H9 (cell line): ENCODE measurements at regions not wholly inside any gene's neighbourhood (a gene's known extent, or its start where the extent isn't known, plus 50 kb on each side); places are given as distances from the start of the nearest gene placed in this dataset.

Experiments used
- DNase-seq: peaks from one replicate; pipeline ENCODE4 v3.0.0-alpha.2; 2017
- H2AFZ ChIP-seq: one replicate; pipeline ENCODE4 v1.6.1; 2013; ENCODE audit warnings: mild to moderate bottlenecking, low read length, control low read depth, moderate library complexity
- H2AK5ac ChIP-seq: 2 replicates; pipeline ENCODE4 v1.6.1; 2013; ENCODE audit warnings: low read length, control low read depth, mixed read lengths; ENCODE audit not compliant: insufficient read length
- H2BK120ac ChIP-seq: one replicate; pipeline ENCODE4 v1.6.1; 2013; ENCODE audit warnings: low read depth, mild to moderate bottlenecking, low read length, control low read depth, inconsistent platforms; ENCODE audit not compliant: poor library complexity, severe bottlenecking
- H2BK12ac ChIP-seq: 2 replicates; pipeline ENCODE4 v1.6.1; 2013; ENCODE audit warnings: low read length, control low read depth, mixed read lengths, low read depth; ENCODE audit not compliant: insufficient read length
- H2BK15ac ChIP-seq: 2 replicates; pipeline ENCODE4 v1.6.1; 2013; ENCODE audit warnings: low read depth, low read length, control low read depth
- H2BK20ac ChIP-seq: one replicate; pipeline ENCODE4 v1.6.1; 2013; ENCODE audit warnings: low read depth, mild to moderate bottlenecking, low read length, control low read depth, inconsistent platforms; ENCODE audit not compliant: poor library complexity, severe bottlenecking
- H2BK5ac ChIP-seq: 2 replicates; pipeline ENCODE4 v1.6.1; 2013; ENCODE audit warnings: low read length, control low read depth, mixed read lengths; ENCODE audit not compliant: insufficient read length
- H3K14ac ChIP-seq: 2 replicates; pipeline ENCODE4 v1.6.1; 2013; ENCODE audit warnings: low read length, control low read depth; ENCODE audit not compliant: insufficient read depth
- H3K18ac ChIP-seq: 2 replicates; pipeline ENCODE4 v1.6.1; 2013; ENCODE audit warnings: low read depth, mild to moderate bottlenecking, mixed read lengths, low read length, control low read depth; ENCODE audit not compliant: insufficient read length
- H3K23ac ChIP-seq: 2 replicates; pipeline ENCODE4 v1.6.1; 2013; ENCODE audit warnings: low read length, control low read depth, mixed read lengths, low read depth; ENCODE audit not compliant: insufficient read length
- H3K23me2 ChIP-seq: 2 replicates; pipeline ENCODE4 v1.6.1; 2013; ENCODE audit warnings: low read depth, mild to moderate bottlenecking, mixed read lengths, low read length, control low read depth; ENCODE audit not compliant: insufficient read length, poor library complexity, severe bottlenecking
- H3K27ac ChIP-seq: 2 replicates; pipeline ENCODE4 v1.5.1; 2013; ENCODE audit warnings: low read length, control low read depth, mixed read lengths, low read depth; ENCODE audit not compliant: insufficient read length
- H3K27me3 ChIP-seq: 2 replicates; pipeline ENCODE4 v1.6.1; 2013; ENCODE audit warnings: low read length, control low read depth, inconsistent platforms; ENCODE audit not compliant: insufficient read depth
- H3K4ac ChIP-seq: 2 replicates; pipeline ENCODE4 v1.6.1; 2013; ENCODE audit warnings: low read depth, mild to moderate bottlenecking, control low read depth, inconsistent platforms, low read length, moderate library complexity
- H3K4me1 ChIP-seq: 2 replicates; pipeline ENCODE4 v1.6.1; 2013; ENCODE audit warnings: low read length, control low read depth, inconsistent platforms; ENCODE audit not compliant: insufficient read depth
- H3K4me2 ChIP-seq: 2 replicates; pipeline ENCODE4 v1.6.1; 2013; ENCODE audit warnings: low read length, control low read depth, mixed read lengths; ENCODE audit not compliant: insufficient read length, insufficient read depth
- H3K56ac ChIP-seq: 2 replicates; pipeline ENCODE4 v1.6.1; 2013; ENCODE audit warnings: low read depth, mild to moderate bottlenecking, mixed read lengths, low read length, control low read depth; ENCODE audit not compliant: insufficient read length
- H3K79me1 ChIP-seq: 2 replicates; pipeline ENCODE4 v1.6.1; 2013; ENCODE audit warnings: low read depth, mild to moderate bottlenecking, moderate library complexity, low read length, control low read depth, inconsistent platforms; ENCODE audit not compliant: insufficient read depth, poor library complexity, severe bottlenecking
- H3K79me2 ChIP-seq: 2 replicates; pipeline ENCODE4 v1.6.1; 2013; ENCODE audit warnings: low read length, control low read depth, inconsistent platforms; ENCODE audit not compliant: insufficient read depth
- H3K9ac ChIP-seq: 2 replicates; pipeline ENCODE4 v1.6.1; 2013; ENCODE audit warnings: low read length, control low read depth, mixed read lengths; ENCODE audit not compliant: insufficient read length; ENCODE audit errors: extremely low read depth
- H3K9me3 ChIP-seq: one replicate; pipeline ENCODE4 v1.6.1; 2013; ENCODE audit warnings: low read depth, low read length, inconsistent platforms; ENCODE audit not compliant: control insufficient read depth
- H3T11ph ChIP-seq: one replicate; pipeline ENCODE4 v1.6.1; 2013; ENCODE audit warnings: mild to moderate bottlenecking, low read length, control low read depth, inconsistent platforms
- H4K20me1 ChIP-seq: one replicate; pipeline ENCODE4 v1.6.1; 2013; ENCODE audit not compliant: control insufficient read depth, insufficient read length, insufficient read depth
- H4K5ac ChIP-seq: 2 replicates; pipeline ENCODE4 v1.6.1; 2013; ENCODE audit warnings: low read depth, mild to moderate bottlenecking, mixed read lengths, low read length, control low read depth; ENCODE audit not compliant: insufficient read length
- H4K8ac ChIP-seq: replicated peaks from 2 replicates; pipeline ENCODE4 v1.6.1; 2013; ENCODE audit warnings: low read length, control low read depth, mixed read lengths, low read depth; ENCODE audit not compliant: insufficient read length
- H4K91ac ChIP-seq: 2 replicates; pipeline ENCODE4 v1.6.1; 2013; ENCODE audit warnings: low read depth, mild to moderate bottlenecking, moderate library complexity, mixed read lengths, low read length, control low read depth; ENCODE audit not compliant: insufficient read length
- H3K27ac Mint-ChIP-seq, 3 experiments: 2 replicates in 2 of 3; 3 replicates in 1 of 3; pipeline ENCODE4 v1.8.0; 2020 to 2021; ENCODE audit warnings: mixed read lengths in 3 of 3, mild to moderate bottlenecking in 1 of 3, moderate library complexity in 1 of 3
- H3K27me3 Mint-ChIP-seq: 2 replicates; pipeline ENCODE4 v1.8.0; 2021; ENCODE audit warnings: low read depth, mild to moderate bottlenecking, moderate library complexity, mixed read lengths
- H3K36me3 Mint-ChIP-seq, 3 experiments: 2 replicates in 2 of 3; 3 replicates in 1 of 3; pipeline ENCODE4 v1.8.0; 2020 to 2021; ENCODE audit warnings: low read depth in 3 of 3, mixed read lengths in 3 of 3; ENCODE audit not compliant: insufficient read depth in 1 of 3
- H3K4me1 Mint-ChIP-seq, 2 experiments: 2 replicates each; pipeline ENCODE4 v1.8.0; 2020; ENCODE audit warnings: mixed read lengths in 2 of 2
- H3K4me3 Mint-ChIP-seq, 2 experiments: 2 replicates in 1 of 2; 3 replicates in 1 of 2; pipeline ENCODE4 v1.8.0; 2020 to 2021; ENCODE audit warnings: mild to moderate bottlenecking in 2 of 2, mixed read lengths in 2 of 2, moderate library complexity in 1 of 2
- H3K9me3 Mint-ChIP-seq, 2 experiments: 2 replicates in 1 of 2; 3 replicates in 1 of 2; pipeline ENCODE4 v1.8.0; 2020; ENCODE audit warnings: mild to moderate bottlenecking in 2 of 2, mixed read lengths in 2 of 2, moderate library complexity in 1 of 2
- WGBS: extraction: QIAGEN DNeasy Blood & Tissue Kit; methylation state at CpG from one replicate; pipeline ENCODE4 v1.1.7; 2013; ENCODE audit warnings: missing lambda C conversion rate, low lambda C conversion rate, mixed read lengths; ENCODE audit not compliant: insufficient read length; ENCODE audit errors: extremely low coverage; 5-methylcytosine and 5-hydroxymethylcytosine counted together
- TF ChIP-seq, protein P1 (sequence below): fragments of 200-600 bp; sonication (generic); conservative IDR thresholded peaks from 3 replicates; pipeline ENCODE4 v1.8.0; 2021; ENCODE audit warnings: antibody characterized with exemption, mild to moderate bottlenecking

DNA sequence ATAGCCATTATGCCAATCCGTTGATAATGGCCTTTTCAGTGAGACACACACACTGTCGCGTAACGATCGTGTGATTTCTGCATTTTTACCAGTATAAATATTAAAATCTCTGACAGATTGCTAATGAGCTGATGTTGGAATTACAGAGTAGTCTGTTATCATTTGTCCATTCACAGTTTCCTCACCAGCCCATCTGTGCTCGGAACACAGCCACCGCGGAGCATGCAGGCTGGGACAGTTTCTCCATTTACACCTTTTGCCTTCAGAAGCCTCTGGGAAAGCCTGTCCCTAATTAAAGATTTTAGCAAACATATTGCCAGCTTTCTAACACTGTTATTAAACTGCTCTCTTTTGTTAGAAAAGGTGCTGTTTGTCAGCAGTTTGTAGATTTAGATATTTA, 82.2 kb upstream of the BARHL2 start:
- H3K4me3 Mint-ChIP-seq, result no peak overlapping the region
- no peak overlapping the region for H4K8ac ChIP-seq

More for the DNA sequence above, 82.2 kb upstream of the BARHL2 start:
- Histone ChIP-seq H3K9me3 (no peaks in the 10 kb centered on the region), H3K4me2 (no peak overlapping the region), H2BK12ac (no peak overlapping the region), H3K79me2 (no peaks in the 10 kb centered on the region), H3K23me2 (no peaks in the 10 kb centered on the region), H3K14ac (no peak overlapping the region), H3K27me3 (no peaks in the 10 kb centered on the region; the same call in 1 of the 2 replicates), H2BK15ac (no peak overlapping the region), H3K18ac (no peak overlapping the region), H3K79me1 (no peaks in the 10 kb centered on the region), H2AK5ac (no peak overlapping the region), H3T11ph (no peak overlapping the region), H4K5ac (no peak overlapping the region), H2BK5ac (no peak overlapping the region), H2BK20ac (no peak overlapping the region), H4K91ac (no peak overlapping the region), H3K9ac (no peak overlapping the region), H3K4me1 (no peaks in the 10 kb centered on the region), H3K27ac (no peak overlapping the region), H3K23ac (no peak overlapping the region), H2BK120ac (no peak overlapping the region), H2AFZ (no peak overlapping the region), H4K20me1 (no peaks in the 10 kb centered on the region), H3K56ac (no peak overlapping the region), H3K4ac (no peak overlapping the region)
- no CpG with 5 or more reads among the region's 8 CpGs for WGBS
- Mint-ChIP-seq H3K36me3 (no peaks in the 10 kb centered on the region), H3K27ac (no peak overlapping the region), H3K4me1 (peaks cover 5 to 9% of the 10 kb centered on the region in 2 experiments), H3K27me3 (peaks cover 27% of the 10 kb centered on the region), H3K9me3 (peaks cover 0 to 2% of the 10 kb centered on the region in 2 experiments; a peak in 1 of 5 replicates)
- TF ChIP-seq, protein P1, sequence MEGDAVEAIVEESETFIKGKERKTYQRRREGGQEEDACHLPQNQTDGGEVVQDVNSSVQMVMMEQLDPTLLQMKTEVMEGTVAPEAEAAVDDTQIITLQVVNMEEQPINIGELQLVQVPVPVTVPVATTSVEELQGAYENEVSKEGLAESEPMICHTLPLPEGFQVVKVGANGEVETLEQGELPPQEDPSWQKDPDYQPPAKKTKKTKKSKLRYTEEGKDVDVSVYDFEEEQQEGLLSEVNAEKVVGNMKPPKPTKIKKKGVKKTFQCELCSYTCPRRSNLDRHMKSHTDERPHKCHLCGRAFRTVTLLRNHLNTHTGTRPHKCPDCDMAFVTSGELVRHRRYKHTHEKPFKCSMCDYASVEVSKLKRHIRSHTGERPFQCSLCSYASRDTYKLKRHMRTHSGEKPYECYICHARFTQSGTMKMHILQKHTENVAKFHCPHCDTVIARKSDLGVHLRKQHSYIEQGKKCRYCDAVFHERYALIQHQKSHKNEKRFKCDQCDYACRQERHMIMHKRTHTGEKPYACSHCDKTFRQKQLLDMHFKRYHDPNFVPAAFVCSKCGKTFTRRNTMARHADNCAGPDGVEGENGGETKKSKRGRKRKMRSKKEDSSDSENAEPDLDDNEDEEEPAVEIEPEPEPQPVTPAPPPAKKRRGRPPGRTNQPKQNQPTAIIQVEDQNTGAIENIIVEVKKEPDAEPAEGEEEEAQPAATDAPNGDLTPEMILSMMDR, result no peak
- DNase-seq, result no peak
